GM12878 (cell line): ENCODE measurements at regions not wholly inside any gene's neighbourhood (a gene's known extent, or its start where the extent isn't known, plus 50 kb on each side); places are given as distances from the start of the nearest gene placed in this dataset.

Source experiments
- ATAC-seq: fragments of 200-7000 bp; cut with Tn5 transposase; 3 replicates; pipeline ENCODE4 v1.9.1; 2020; ENCODE audit warnings: mild to moderate bottlenecking, moderate library complexity
- BruUV-seq: library from RNA; stranded (reverse); fragments of 400-500 nt; replicated peaks from 2 replicates; lab custom pipeline; 2021; lab: Mats Ljungman, UMichigan
- CTCF ChIA-PET: fragments of 300-600 bp; sonication (Branson Sonifier 250); formaldehyde crosslinking; extraction: SDS; loops from one replicate; lab custom pipeline; 2021; ENCODE audit warnings: inconsistent platforms; lab: Yijun Ruan, JAX
- POLR2A ChIA-PET: fragments of 350-600 bp; formaldehyde crosslinking; extraction: SDS; loops from one replicate; lab custom pipeline; 2021; ENCODE audit warnings: inconsistent platforms; lab: Charles Lee
- RAD21 ChIA-PET: fragments of 300-600 bp; sonication (Branson Sonifier 250); formaldehyde crosslinking; loops from one replicate; lab custom pipeline; 2023; ENCODE audit warnings: antibody characterized with exemption; ENCODE audit not compliant: unreplicated experiment; lab: Charles Lee
- SMC1A ChIA-PET: fragments of 300-600 bp; sonication (Branson Sonifier 250); formaldehyde crosslinking; loops from one replicate; lab custom pipeline; 2023; ENCODE audit not compliant: unreplicated experiment, uncharacterized antibody; lab: Charles Lee
- DNase-seq: peaks from one replicate; pipeline ENCODE4 v3.0.0-alpha.2; 2011; ENCODE audit warnings: low read depth, low spot score
- FAIRE-seq: peaks from 3 replicates; lab custom pipeline; 2011; peaks lifted over from hg19 to GRCh38; lab: Jason Lieb, UNC
- H2AFZ ChIP-seq: 2 replicates; pipeline ENCODE4 v1.6.0; 2011; ENCODE audit warnings: low read depth, low read length, control low read depth; ENCODE audit not compliant: control insufficient read depth
- H3K27ac ChIP-seq: 2 replicates; pipeline ENCODE4 v1.5.1; 2011; ENCODE audit warnings: control low read depth; ENCODE audit not compliant: control insufficient read depth, insufficient read depth
- H3K27me3 ChIP-seq, 2 experiments: replicated peaks in 1 of 2; 2 replicates each; pipeline versions ENCODE4 v1.6.0 to v1.6.1; 2011; ENCODE audit warnings: low read length in 1 of 2; ENCODE audit not compliant: control insufficient read depth in 2 of 2, insufficient read depth in 2 of 2
- H3K36me3 ChIP-seq, 2 experiments: 2 replicates each; pipeline ENCODE4 v1.5.1; 2011; ENCODE audit warnings: low read length in 1 of 2; ENCODE audit not compliant: control insufficient read depth in 2 of 2, insufficient read depth in 2 of 2
- H3K4me1 ChIP-seq: 2 replicates; pipeline ENCODE4 v1.6.1; 2011; ENCODE audit warnings: mild to moderate bottlenecking, low read length, moderate library complexity, mixed read lengths; ENCODE audit not compliant: control insufficient read depth, insufficient read depth
- H3K4me2 ChIP-seq: 2 replicates; pipeline ENCODE4 v1.6.0; 2011; ENCODE audit warnings: control low read depth; ENCODE audit not compliant: control insufficient read depth, insufficient read depth
- H3K4me3 ChIP-seq: fragments of 200-600 bp; sonication (generic); 2 replicates; pipeline ENCODE4 v1.5.1; 2016
- H3K79me2 ChIP-seq: 2 replicates; pipeline ENCODE4 v1.6.0; 2011; ENCODE audit warnings: low read length; ENCODE audit not compliant: control insufficient read depth, insufficient read depth
- H3K9ac ChIP-seq: 2 replicates; pipeline ENCODE4 v1.8.0; 2011; ENCODE audit warnings: low read length, control low read depth, mixed read lengths; ENCODE audit not compliant: control insufficient read depth, insufficient read depth
- H3K9me3 ChIP-seq: replicated peaks from 3 replicates; pipeline ENCODE4 v1.5.1; 2011; ENCODE audit warnings: mild to moderate bottlenecking, low read length; ENCODE audit not compliant: control insufficient read depth, insufficient read depth
- H4K20me1 ChIP-seq: 2 replicates; pipeline ENCODE4 v1.6.0; 2011; ENCODE audit not compliant: control insufficient read depth, insufficient read depth
- ATF7 ChIP-seq: fragments of 450-650 bp; IDR thresholded peaks from 2 replicates; pipeline ENCODE4 v1.6.1; 2016; ENCODE audit warnings: low read depth, mild to moderate bottlenecking
- E2F8 ChIP-seq: fragments of 450-650 bp; IDR thresholded peaks from 2 replicates; pipeline ENCODE4 v1.6.1; 2018; ENCODE audit warnings: mild to moderate bottlenecking, low read depth, moderate library complexity; ENCODE audit not compliant: partially characterized antibody
- E4F1 ChIP-seq: fragments of 450-650 bp; IDR thresholded peaks from 2 replicates; pipeline ENCODE4 v1.6.1; 2018; ENCODE audit warnings: borderline replicate concordance, mild to moderate bottlenecking; ENCODE audit not compliant: partially characterized antibody
- IRF4 ChIP-seq: IDR thresholded peaks from 2 replicates; pipeline ENCODE4 v1.6.1; 2011; ENCODE audit warnings: low read depth, low read length
- LARP7 ChIP-seq: fragments of 450-650 bp; IDR thresholded peaks from 2 replicates; pipeline ENCODE4 v1.6.1; 2017; ENCODE audit warnings: mild to moderate bottlenecking
- POLR2AphosphoS5 ChIP-seq: IDR thresholded peaks from 2 replicates; pipeline ENCODE4 v1.6.1; 2011; ENCODE audit warnings: mild to moderate bottlenecking, low read length, inconsistent platforms
- RAD21 ChIP-seq: IDR thresholded peaks from 2 replicates; pipeline ENCODE4 v1.6.1; 2011; ENCODE audit warnings: mild to moderate bottlenecking, low read depth, low read length, moderate library complexity; ENCODE audit not compliant: insufficient read depth
- SMAD1 ChIP-seq: fragments of 450-650 bp; IDR thresholded peaks from 2 replicates; pipeline ENCODE4 v1.6.1; 2018; ENCODE audit warnings: mild to moderate bottlenecking, low read depth; ENCODE audit not compliant: partially characterized antibody
- SP1 ChIP-seq: IDR thresholded peaks from one replicate; pipeline ENCODE4 v1.6.1; 2011; ENCODE audit warnings: low read depth, low read length
- STAT1 ChIP-seq: fragments of 450-650 bp; conservative IDR thresholded peaks from 2 replicates; pipeline ENCODE4 v1.6.1; 2014; ENCODE audit warnings: antibody characterized with exemption, mild to moderate bottlenecking
- STAT3 ChIP-seq: IDR thresholded peaks from 2 replicates; pipeline ENCODE4 v1.6.1; 2011; ENCODE audit warnings: low read depth, low read length, improper control_type of control experiment
- USF2 ChIP-seq: IDR thresholded peaks from 2 replicates; pipeline ENCODE4 v1.6.1; 2011; ENCODE audit warnings: low read depth, low read length, improper control_type of control experiment, borderline replicate concordance
- ZNF384 ChIP-seq: IDR thresholded peaks from 2 replicates; pipeline ENCODE4 v1.6.1; 2012; ENCODE audit warnings: low read depth, mild to moderate bottlenecking, low read length, improper control_type of control experiment, borderline replicate concordance
- WGBS: methylation state at CpG from one replicate; pipeline ENCODE4 v1.1.6; 2016; ENCODE audit warnings: low lambda C conversion rate; ENCODE audit not compliant: insufficient replicate concordance, insufficient coverage; ENCODE audit errors: missing lambda C conversion rate; 5-methylcytosine and 5-hydroxymethylcytosine counted together
- in situ Hi-C: fragments of 300-500 bp; cut with MboI; formaldehyde crosslinking; loops from 9 replicates; pipeline ENCODE4 v1.14.3; 2018; ENCODE audit warnings: mixed read lengths
- intact Hi-C: fragments of 100-400 bp; cut with micrococcal nuclease; formaldehyde crosslinking; loops from one replicate; pipeline ENCODE4 v1.14.2; 2022; ENCODE audit not compliant: unreplicated experiment

- SMC1A ChIA-PET = no interaction called here
Observed at GRCh38 chr17:5872831-5873230, 197.3 kb upstream of the WSCD1 start.

More at GRCh38 chr17:5872831-5873230, 197.3 kb upstream of the WSCD1 start:
- no peak overlapping the region for H2AFZ ChIP-seq
- no peak for TF ChIP-seq IRF4
- TF ChIP-seq STAT3 = no peak
- no peak for TF ChIP-seq SP1
- TF ChIP-seq RAD21 = no peak
- TF ChIP-seq ATF7 = no peak
- TF ChIP-seq LARP7 = no peak
- no peak for TF ChIP-seq POLR2AphosphoS5
- TF ChIP-seq STAT1 = no peak
- no peak for TF ChIP-seq USF2
- TF ChIP-seq E2F8 = no peak
- TF ChIP-seq E4F1 = no peak
- no peak for TF ChIP-seq SMAD1
- TF ChIP-seq ZNF384 = no peak
- ChIA-PET POLR2A (no interaction called here), RAD21 (no interaction called here), CTCF (no interaction called here)
- H3K4me1 ChIP-seq = no peaks in the 10 kb centered on the region
- ATAC-seq (no peak), FAIRE-seq (no peak), DNase-seq (no peak)
- H3K9me3 ChIP-seq = no peaks in the 10 kb centered on the region
- no peaks in the 10 kb centered on the region for H3K36me3 ChIP-seq
- in situ Hi-C loops (no loop called here), intact Hi-C loops (no loop called here)
- no peaks in the 10 kb centered on the region for H3K27me3 ChIP-seq
- no peaks in the 10 kb centered on the region for H3K79me2 ChIP-seq
- H4K20me1 ChIP-seq = no peaks in the 10 kb centered on the region
- BruUV-seq = no TSS peak
- H3K4me3 ChIP-seq = no peak overlapping the region
- 53% methylated on average over 9 of the region's 9 CpGs for WGBS
- H3K4me2 ChIP-seq = no peak overlapping the region
- H3K9ac ChIP-seq = no peak overlapping the region
- H3K27ac ChIP-seq = no peak overlapping the region
